PFSK-1 (cell line): ENCODE measurements at regions not wholly inside any gene's neighbourhood (a gene's known extent, or its start where the extent isn't known, plus 50 kb on each side); places are given as distances from the start of the nearest gene placed in this dataset.

Experiments used
- FOXP2 ChIP-seq: optimal IDR thresholded peaks from 2 replicates; pipeline ENCODE3; 2011; ENCODE audit warnings: borderline replicate concordance, control low read depth, inconsistent platforms; ENCODE audit not compliant: insufficient read depth; ENCODE audit errors: extremely low read length, extremely low read depth
- POLR2AphosphoS5 ChIP-seq: IDR thresholded peaks from 2 replicates; pipeline ENCODE4 v1.6.1; 2012; ENCODE audit warnings: low read depth, mild to moderate bottlenecking, control low read depth, low read length, moderate library complexity
- SIN3A ChIP-seq: IDR thresholded peaks from 2 replicates; pipeline ENCODE4 v1.6.1; 2012; ENCODE audit warnings: mild to moderate bottlenecking, low read length, moderate library complexity, borderline replicate concordance; ENCODE audit not compliant: insufficient read depth
- TAF1 ChIP-seq: IDR thresholded peaks from 2 replicates; pipeline ENCODE4 v1.6.1; 2012; ENCODE audit warnings: low read length, control low read depth, borderline replicate concordance; ENCODE audit not compliant: insufficient read depth
- TF ChIP-seq, protein P1 (sequence below), 2 experiments: IDR thresholded peaks; 2 replicates each; pipeline versions ENCODE4 v1.6.1 to v1.8.0; 2011 to 2012; ENCODE audit warnings: low read depth in 2 of 2, low read length in 2 of 2, control low read depth in 1 of 2, inconsistent platforms in 1 of 2, mild to moderate bottlenecking in 1 of 2, moderate library complexity in 1 of 2; ENCODE audit not compliant: insufficient read depth in 1 of 2

GRCh38 chr11:88438721-88439120 lies 101.2 kb upstream of the CTSC start:
- TF ChIP-seq, protein P1, sequence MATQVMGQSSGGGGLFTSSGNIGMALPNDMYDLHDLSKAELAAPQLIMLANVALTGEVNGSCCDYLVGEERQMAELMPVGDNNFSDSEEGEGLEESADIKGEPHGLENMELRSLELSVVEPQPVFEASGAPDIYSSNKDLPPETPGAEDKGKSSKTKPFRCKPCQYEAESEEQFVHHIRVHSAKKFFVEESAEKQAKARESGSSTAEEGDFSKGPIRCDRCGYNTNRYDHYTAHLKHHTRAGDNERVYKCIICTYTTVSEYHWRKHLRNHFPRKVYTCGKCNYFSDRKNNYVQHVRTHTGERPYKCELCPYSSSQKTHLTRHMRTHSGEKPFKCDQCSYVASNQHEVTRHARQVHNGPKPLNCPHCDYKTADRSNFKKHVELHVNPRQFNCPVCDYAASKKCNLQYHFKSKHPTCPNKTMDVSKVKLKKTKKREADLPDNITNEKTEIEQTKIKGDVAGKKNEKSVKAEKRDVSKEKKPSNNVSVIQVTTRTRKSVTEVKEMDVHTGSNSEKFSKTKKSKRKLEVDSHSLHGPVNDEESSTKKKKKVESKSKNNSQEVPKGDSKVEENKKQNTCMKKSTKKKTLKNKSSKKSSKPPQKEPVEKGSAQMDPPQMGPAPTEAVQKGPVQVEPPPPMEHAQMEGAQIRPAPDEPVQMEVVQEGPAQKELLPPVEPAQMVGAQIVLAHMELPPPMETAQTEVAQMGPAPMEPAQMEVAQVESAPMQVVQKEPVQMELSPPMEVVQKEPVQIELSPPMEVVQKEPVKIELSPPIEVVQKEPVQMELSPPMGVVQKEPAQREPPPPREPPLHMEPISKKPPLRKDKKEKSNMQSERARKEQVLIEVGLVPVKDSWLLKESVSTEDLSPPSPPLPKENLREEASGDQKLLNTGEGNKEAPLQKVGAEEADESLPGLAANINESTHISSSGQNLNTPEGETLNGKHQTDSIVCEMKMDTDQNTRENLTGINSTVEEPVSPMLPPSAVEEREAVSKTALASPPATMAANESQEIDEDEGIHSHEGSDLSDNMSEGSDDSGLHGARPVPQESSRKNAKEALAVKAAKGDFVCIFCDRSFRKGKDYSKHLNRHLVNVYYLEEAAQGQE (IDR thresholded peaks at IDR 0.05; ENCODE audit: insufficient read depth in 1 of 2, low read depth in 2 of 2, low read length in 2 of 2), result no peak
- TF ChIP-seq SIN3A (no peak), TAF1 (no peak), POLR2AphosphoS5 (no peak), FOXP2 (no peak)
